ENCODE measurements at regions not wholly inside any gene's neighbourhood (a gene's known extent, or its start where the extent isn't known, plus 50 kb on each side); places are given as distances from the start of the nearest gene placed in this dataset.

- DNase-seq (ENCODE audit: low read depth) = no peak
Measured at GRCh38 chr6:82645536-82646230, 282.1 kb downstream of the TPBG start.

- DNase-seq (ENCODE audit: low read depth) = no peak
Measured at GRCh38 chr6:82646231-82646615, 282.6 kb downstream of the TPBG start.

GRCh38 chr6:82651845-82652335, 288.3 kb downstream of the TPBG start:
- DNase-seq (ENCODE audit: low read depth) = no peak

GRCh38 chr6:82679232-82679631, 315.6 kb downstream of the TPBG start:
- no peak for DNase-seq (ENCODE audit: low read depth)

- no peak for DNase-seq (ENCODE audit: low read depth)
Measured at GRCh38 chr6:82680192-82680591, 316.6 kb downstream of the TPBG start.

GRCh38 chr6:82681119-82681714, 317.6 kb downstream of the TPBG start:
- no peak for DNase-seq (ENCODE audit: low read depth)

- DNase-seq (ENCODE audit: low read depth) = no peak
Measured at GRCh38 chr6:82686719-82687118, 323.1 kb downstream of the TPBG start.

- DNase-seq (ENCODE audit: low read depth) = no peak
Measured at GRCh38 chr6:82687855-82688254, 324.2 kb downstream of the TPBG start.

- no peak for DNase-seq (ENCODE audit: low read depth)
Measured at GRCh38 chr6:82690283-82690682, 326.7 kb downstream of the TPBG start.

- DNase-seq (ENCODE audit: low read depth) = no peak
Measured at GRCh38 chr6:82691997-82692396, 328.4 kb downstream of the TPBG start.

- DNase-seq (ENCODE audit: low read depth) = no peak
Measured at GRCh38 chr6:82693094-82693493, 329.5 kb downstream of the TPBG start.

GRCh38 chr6:82701341-82701740, 337.7 kb downstream of the TPBG start:
- no peak for DNase-seq (ENCODE audit: low read depth)

- no peak for DNase-seq (ENCODE audit: low read depth)
Measured at GRCh38 chr6:82702574-82702973, 339.0 kb downstream of the TPBG start.

- no peak for DNase-seq (ENCODE audit: low read depth)
Measured at GRCh38 chr6:82703230-82703629, 339.6 kb downstream of the TPBG start.

- DNase-seq (ENCODE audit: low read depth) = no peak
Measured at GRCh38 chr6:82704045-82704444, 340.4 kb downstream of the TPBG start.

- no peak for DNase-seq (ENCODE audit: low read depth)
Measured at GRCh38 chr6:82705579-82705978, 342.0 kb downstream of the TPBG start.

GRCh38 chr6:82711105-82711827, 347.6 kb downstream of the TPBG start:
- DNase-seq (ENCODE audit: low read depth) = peak; percentile 6

- peak; percentile 40 for DNase-seq (ENCODE audit: low read depth)
Measured at GRCh38 chr6:82711971-82712370, 348.4 kb downstream of the TPBG start.

GRCh38 chr6:82712389-82712788, 348.8 kb downstream of the TPBG start:
- no peak for DNase-seq (ENCODE audit: low read depth)

- peak; percentile 6 for DNase-seq (ENCODE audit: low read depth)
Measured at GRCh38 chr6:82712826-82713225, 349.2 kb downstream of the TPBG start.

GRCh38 chr6:82720992-82721391, 344.6 kb downstream of the UBE3D start:
- DNase-seq (ENCODE audit: low read depth) = no peak

- DNase-seq (ENCODE audit: low read depth) = no peak
Measured at GRCh38 chr6:82735790-82736189, 329.9 kb downstream of the UBE3D start.

- no peak for DNase-seq (ENCODE audit: low read depth)
Measured at GRCh38 chr6:82737965-82738364, 327.7 kb downstream of the UBE3D start.
